HepG2 (cell line): ENCODE measurements at regions not wholly inside any gene's neighbourhood (a gene's known extent, or its start where the extent isn't known, plus 50 kb on each side); places are given as distances from the start of the nearest gene placed in this dataset.

Experiments used
- ATAC-seq: fragments of 200-7000 bp; cut with Tn5 transposase; 3 replicates; pipeline ENCODE4 v1.9.1; 2020; ENCODE audit warnings: mild to moderate bottlenecking, moderate library complexity
- BruUV-seq: library from RNA; stranded (reverse); fragments of 400-500 nt; replicated peaks from 2 replicates; lab custom pipeline; 2021; lab: Mats Ljungman, UMichigan
- CTCF ChIA-PET: fragments of 300-600 bp; formaldehyde crosslinking; extraction: SDS; loops from one replicate; lab custom pipeline; 2021; ENCODE audit warnings: low total read pairs, inconsistent platforms, low intra/inter-chr PET ratio; lab: Yijun Ruan, JAX
- POLR2A ChIA-PET: fragments of 350-600 bp; sonication (Branson Sonifier 250); formaldehyde crosslinking; loops from one replicate; lab custom pipeline; 2020; ENCODE audit warnings: antibody characterized with exemption, inconsistent platforms; lab: Yijun Ruan, JAX
- DNase-seq: peaks from one replicate; pipeline ENCODE4 v3.0.0-alpha.2; 2015; ENCODE audit warnings: low spot score
- FAIRE-seq: peaks from 3 replicates; lab custom pipeline; 2011; peaks lifted over from hg19 to GRCh38; lab: Jason Lieb, UNC
- H2AFZ ChIP-seq: one replicate; pipeline ENCODE4 v1.6.1; 2011; ENCODE audit warnings: low read length, inconsistent platforms
- H3K27ac ChIP-seq: fragments of 300-600 bp; 3 replicates; pipeline ENCODE4 v1.8.0; 2011; ENCODE audit warnings: mixed run types, mild to moderate bottlenecking, mixed read lengths, low read length, inconsistent platforms; ENCODE audit not compliant: insufficient read depth; ENCODE audit errors: extremely low read length
- H3K27me3 ChIP-seq, 2 experiments: fragments of 200-600 bp in 1 of 2; 2 replicates in 1 of 2; 3 replicates in 1 of 2; pipeline versions ENCODE4 v1.6.0 to v1.8.0; 2011; ENCODE audit warnings: low read length in 2 of 2, mild to moderate bottlenecking in 2 of 2, moderate library complexity in 2 of 2, inconsistent platforms in 1 of 2; ENCODE audit not compliant: insufficient read depth in 2 of 2, control insufficient read depth in 1 of 2
- H3K36me3 ChIP-seq, 2 experiments: fragments of 200-600 bp in 1 of 2; replicated peaks in 1 of 2; 2 replicates in 1 of 2; 3 replicates in 1 of 2; pipeline versions ENCODE4 v1.5.1 to v1.8.0; 2011; ENCODE audit warnings: low read length in 2 of 2, inconsistent platforms in 1 of 2; ENCODE audit not compliant: insufficient read depth in 2 of 2, control insufficient read depth in 1 of 2
- H3K4me1 ChIP-seq: 2 replicates; pipeline ENCODE4 v1.5.1; 2012; ENCODE audit warnings: low read length, inconsistent platforms; ENCODE audit not compliant: insufficient read depth
- H3K4me2 ChIP-seq: 2 replicates; pipeline ENCODE4 v1.6.0; 2011; ENCODE audit warnings: low read depth, low read length, inconsistent platforms
- H3K4me3 ChIP-seq, 3 experiments: fragments of 200-600 bp in 1 of 3; sonication (generic), shearing (Covaris generic) in 1 of 3; replicated peaks in 1 of 3; 2 replicates each; pipeline ENCODE4 v1.5.1; 2011 to 2016; ENCODE audit warnings: low read length in 3 of 3, inconsistent platforms in 2 of 3, low read depth in 2 of 3, mild to moderate bottlenecking in 2 of 3, control low read depth in 1 of 3, mixed read lengths in 1 of 3; ENCODE audit not compliant: insufficient read depth in 1 of 3
- H3K79me2 ChIP-seq: one replicate; pipeline ENCODE4 v1.6.1; 2011; ENCODE audit warnings: low read length, inconsistent platforms; ENCODE audit not compliant: insufficient read depth
- H3K9ac ChIP-seq: 2 replicates; pipeline ENCODE4 v1.6.0; 2011; ENCODE audit warnings: mild to moderate bottlenecking, low read depth, low read length, inconsistent platforms; ENCODE audit not compliant: insufficient read depth
- H3K9me3 ChIP-seq: 2 replicates; pipeline ENCODE4 v1.5.1; 2012; ENCODE audit warnings: mild to moderate bottlenecking, low read length
- H4K20me1 ChIP-seq: 2 replicates; pipeline ENCODE4 v1.6.0; 2011; ENCODE audit warnings: inconsistent platforms, mild to moderate bottlenecking, low read length, moderate library complexity; ENCODE audit not compliant: insufficient read depth
- HIVEP1 ChIP-seq: sonication (generic); formaldehyde crosslinking; IDR thresholded peaks from 2 replicates; pipeline ENCODE4 v1.4.0; 2020; ENCODE audit warnings: mild to moderate bottlenecking, missing genetic modification reagents
- PTBP1 ChIP-seq: fragments of 200-400 bp; formaldehyde crosslinking; IDR thresholded peaks from 2 replicates; pipeline ENCODE4 v1.6.1; 2018; ENCODE audit warnings: low read length, low read depth; ENCODE audit not compliant: poor library complexity, severe bottlenecking
- RARG ChIP-seq: sonication (generic); formaldehyde crosslinking; IDR thresholded peaks from 2 replicates; pipeline ENCODE4 v1.4.0; 2020; ENCODE audit warnings: low read depth, mild to moderate bottlenecking, missing genetic modification reagents
- ZNF256 ChIP-seq: sonication (generic); formaldehyde crosslinking; conservative IDR thresholded peaks from 2 replicates; pipeline ENCODE4 v1.4.0; 2020; ENCODE audit warnings: missing genetic modification reagents
- ZNF558 ChIP-seq: sonication (generic); formaldehyde crosslinking; IDR thresholded peaks from 2 replicates; pipeline ENCODE4 v1.9.0; 2022; ENCODE audit warnings: mild to moderate bottlenecking, missing genetic modification reagents, borderline replicate concordance
- ZNF598 ChIP-seq: sonication (generic); formaldehyde crosslinking; IDR thresholded peaks from 2 replicates; pipeline ENCODE4 v1.5.1; 2020; ENCODE audit warnings: mild to moderate bottlenecking, missing genetic modification reagents, borderline replicate concordance
- ZNF782 ChIP-seq: sonication (generic); formaldehyde crosslinking; IDR thresholded peaks from 2 replicates; pipeline ENCODE4 v1.4.0; 2020; ENCODE audit warnings: missing genetic modification reagents, mild to moderate bottlenecking, borderline replicate concordance
- ZNF883 ChIP-seq: sonication (generic); formaldehyde crosslinking; IDR thresholded peaks from 2 replicates; pipeline ENCODE4 v1.5.1; 2020; ENCODE audit warnings: mild to moderate bottlenecking, missing genetic modification reagents; ENCODE audit errors: not compliant biosample characterization
- WGBS: methylation state at CpG from one replicate; pipeline ENCODE4 v1.1.6; 2017; ENCODE audit warnings: low lambda C conversion rate; 5-methylcytosine and 5-hydroxymethylcytosine counted together
- in situ Hi-C: cut with HindIII; loops from 2 replicates; pipeline ENCODE4 v1.10.0; 2017; ENCODE audit warnings: low pct_unique_long_range_greater_than_20kb; ENCODE audit not compliant: extremely low pct_ligation_motif_present
- intact Hi-C: fragments of 100-400 bp; cut with micrococcal nuclease; formaldehyde crosslinking; loops from one replicate; pipeline ENCODE4 v1.10.0; 2022; ENCODE audit not compliant: unreplicated experiment
- TF ChIP-seq, protein P1 (sequence below): sonication (generic); formaldehyde crosslinking; conservative IDR thresholded peaks from 2 replicates; pipeline ENCODE4 v1.5.0; 2020; ENCODE audit warnings: missing genetic modification reagents

DNA sequence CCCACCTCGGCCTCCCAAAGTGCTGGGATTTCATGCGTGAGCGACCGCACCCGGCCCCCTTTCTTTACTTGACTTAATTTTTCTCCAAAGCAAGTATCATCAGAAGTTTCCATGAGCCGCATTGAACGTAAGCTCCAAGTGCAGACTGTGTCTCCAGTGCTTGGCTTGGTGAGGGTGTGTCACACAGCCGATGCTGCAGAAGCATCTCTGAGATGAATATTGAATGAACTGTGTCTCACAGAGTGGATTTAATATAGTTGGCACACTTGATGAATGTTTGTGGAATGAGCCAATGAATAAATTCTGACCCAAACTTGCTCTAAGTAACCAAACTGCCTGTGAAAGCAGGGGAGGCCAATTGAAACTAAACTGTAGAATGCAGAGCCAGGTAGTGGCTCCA is 159.4 kb upstream of the KBTBD8 start:
- Histone ChIP-seq H3K4me1 (no peaks in the 10 kb centered on the region), H2AFZ (no peak overlapping the region), H3K4me2 (no peak overlapping the region), H3K9me3 (no peaks in the 10 kb centered on the region), H3K79me2 (no peaks in the 10 kb centered on the region), H3K27me3 (no peaks in the 10 kb centered on the region), H3K9ac (no peak overlapping the region), H3K27ac (no peak overlapping the region), H3K36me3 (no peaks in the 10 kb centered on the region), H4K20me1 (no peaks in the 10 kb centered on the region), H3K4me3 (no peak overlapping the region)
- ChIA-PET CTCF (no interaction called here), POLR2A (no interaction called here)
- FAIRE-seq (no peak), ATAC-seq (no peak), DNase-seq (no peak)
- BruUV-seq, result no TSS peak
- TF ChIP-seq ZNF558, result no peak
- TF ChIP-seq ZNF598, result no peak
- no peak for TF ChIP-seq HIVEP1 (CRISPR knock-in tag)
- no peak for TF ChIP-seq RARG (CRISPR knock-in tag)
- no peak for TF ChIP-seq PTBP1
- TF ChIP-seq, protein P1, sequence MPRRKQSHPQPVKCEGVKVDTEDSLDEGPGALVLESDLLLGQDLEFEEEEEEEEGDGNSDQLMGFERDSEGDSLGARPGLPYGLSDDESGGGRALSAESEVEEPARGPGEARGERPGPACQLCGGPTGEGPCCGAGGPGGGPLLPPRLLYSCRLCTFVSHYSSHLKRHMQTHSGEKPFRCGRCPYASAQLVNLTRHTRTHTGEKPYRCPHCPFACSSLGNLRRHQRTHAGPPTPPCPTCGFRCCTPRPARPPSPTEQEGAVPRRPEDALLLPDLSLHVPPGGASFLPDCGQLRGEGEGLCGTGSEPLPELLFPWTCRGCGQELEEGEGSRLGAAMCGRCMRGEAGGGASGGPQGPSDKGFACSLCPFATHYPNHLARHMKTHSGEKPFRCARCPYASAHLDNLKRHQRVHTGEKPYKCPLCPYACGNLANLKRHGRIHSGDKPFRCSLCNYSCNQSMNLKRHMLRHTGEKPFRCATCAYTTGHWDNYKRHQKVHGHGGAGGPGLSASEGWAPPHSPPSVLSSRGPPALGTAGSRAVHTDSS (CRISPR knock-in tag), result no peak
- TF ChIP-seq ZNF782 (CRISPR knock-in tag), result no peak
- TF ChIP-seq ZNF256 (CRISPR knock-in tag), result no peak
- no peak for TF ChIP-seq ZNF883 (CRISPR knock-in tag)
- in situ Hi-C loops (no loop called here), intact Hi-C loops (no loop called here)
- WGBS, result 82% methylated on average over 8 of the region's 8 CpGs
